OCI-M2 (cell line): ENCODE measurements at regions not wholly inside any gene's neighbourhood (a gene's known extent, or its start where the extent isn't known, plus 50 kb on each side); places are given as distances from the start of the nearest gene placed in this dataset.

Experiments
- DNase-seq: peaks from one replicate; lab custom pipeline; 2025; ENCODE audit not compliant: unreplicated experiment; lab: John Stamatoyannopoulos, UW

GRCh38 chr20:40738976-40739375 is 49.9 kb upstream of the MAFB start:
- DNase-seq: no peak

- no peak for DNase-seq
These were observed 50.8 kb upstream of the MAFB start for GRCh38 chr20:40739841-40740240.

GRCh38 chr20:40741507-40742106 is 52.6 kb upstream of the MAFB start:
- DNase-seq: no peak

- no peak for DNase-seq
These were observed 54.2 kb upstream of the MAFB start for GRCh38 chr20:40743141-40743775.

GRCh38 chr20:40744072-40744817 is 55.2 kb upstream of the MAFB start:
- DNase-seq: no peak

- DNase-seq: no peak
These were observed 55.8 kb upstream of the MAFB start for GRCh38 chr20:40744818-40745175.

- no peak for DNase-seq
These were observed 57.2 kb upstream of the MAFB start for GRCh38 chr20:40746251-40746650.

GRCh38 chr20:40748182-40748581 is 59.1 kb upstream of the MAFB start:
- no peak for DNase-seq

- no peak for DNase-seq
These were observed 61.0 kb upstream of the MAFB start for GRCh38 chr20:40749985-40750506.

- DNase-seq: no peak
These were observed 61.6 kb upstream of the MAFB start for GRCh38 chr20:40750541-40751035.

GRCh38 chr20:40753472-40753871 is 64.4 kb upstream of the MAFB start:
- no peak for DNase-seq

GRCh38 chr20:40754339-40754943 is 65.4 kb upstream of the MAFB start:
- no peak for DNase-seq

- no peak for DNase-seq
These were observed 68.1 kb upstream of the MAFB start for GRCh38 chr20:40757087-40757486.

- no peak for DNase-seq
These were observed 69.8 kb upstream of the MAFB start for GRCh38 chr20:40758790-40759189.

GRCh38 chr20:40760399-40760798 is 71.4 kb upstream of the MAFB start:
- DNase-seq: no peak

- DNase-seq: no peak
These were observed 74.7 kb upstream of the MAFB start for GRCh38 chr20:40763646-40764295.

GRCh38 chr20:40765814-40766480 is 76.9 kb upstream of the MAFB start:
- DNase-seq: no peak

GRCh38 chr20:40766790-40767614 is 78.0 kb upstream of the MAFB start:
- DNase-seq: no peak

GRCh38 chr20:40767615-40767924 is 78.5 kb upstream of the MAFB start:
- DNase-seq: no peak

- DNase-seq: no peak
These were observed 79.1 kb upstream of the MAFB start for GRCh38 chr20:40768105-40768504.
